Testis (tissue), 2 donors: ENCODE measurements at regions not wholly inside any gene's neighbourhood (a gene's known extent, or its start where the extent isn't known, plus 50 kb on each side); places are given as distances from the start of the nearest gene placed in this dataset.

Experiments used
- CTCF ChIP-seq, 3 experiments: fragments of 450-650 bp in 2 of 3; fragments of 200-600 bp in 1 of 3; sonication (generic) in 1 of 3; IDR thresholded peaks; one replicate each; pipeline ENCODE4 v1.5.1; 2016 to 2019; ENCODE audit warnings: antibody characterized with exemption in 3 of 3, mild to moderate bottlenecking in 2 of 3, moderate library complexity in 1 of 3
- POLR2A ChIP-seq: fragments of 450-650 bp; IDR thresholded peaks from one replicate; pipeline ENCODE4 v1.6.1; 2017; ENCODE audit warnings: antibody characterized with exemption, mild to moderate bottlenecking, moderate library complexity

- TF ChIP-seq POLR2A: no peak
- TF ChIP-seq CTCF (IDR thresholded peaks at IDR 0.05): no peak
These were observed 196.7 kb downstream of the RMST start for GRCh38 chr12:97659117-97659880.
